ENCODE measurements at regions not wholly inside any gene's neighbourhood (a gene's known extent, or its start where the extent isn't known, plus 50 kb on each side); places are given as distances from the start of the nearest gene placed in this dataset.

DNA sequence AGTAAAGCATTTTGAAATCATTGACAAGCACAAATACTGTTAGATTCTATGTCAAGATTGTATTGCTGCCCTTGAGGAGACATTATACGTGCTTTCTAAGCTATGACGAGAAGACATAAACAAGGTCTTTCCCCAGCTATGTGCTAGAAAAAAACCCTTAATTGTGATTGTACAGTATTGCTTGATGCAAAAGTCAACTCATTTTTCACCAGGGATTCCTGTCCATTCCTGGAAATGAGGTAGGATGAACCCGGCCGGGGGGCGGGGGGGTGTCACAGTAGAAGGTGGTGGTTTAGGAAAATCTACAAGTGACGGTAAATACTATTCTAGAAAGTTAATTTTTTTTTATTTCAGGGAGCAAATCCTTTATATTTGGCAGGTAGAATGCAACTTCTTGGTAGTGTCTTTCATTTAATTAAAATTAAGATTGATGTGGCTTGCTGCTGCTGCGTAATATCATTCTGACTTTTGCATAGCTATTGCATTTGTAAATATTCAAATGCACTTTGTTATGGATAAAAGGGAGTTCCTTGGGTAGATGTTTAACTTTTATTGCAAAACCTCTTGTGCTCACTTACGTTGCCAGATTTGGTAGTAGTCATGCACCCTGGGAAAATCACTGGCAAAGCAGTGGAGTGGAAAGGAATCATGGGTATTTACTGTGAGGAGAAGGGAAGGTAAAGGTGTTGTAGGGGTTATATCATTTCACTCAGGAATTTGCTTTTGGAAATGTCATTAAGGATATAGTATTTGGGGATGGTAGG is 164.4 kb upstream of the PRPS1L1 start:
- no peaks in the 10 kb centered on the region for H3K9me3 ChIP-seq
- POLR2A ChIA-PET = no interaction called here
- CTCF ChIA-PET = no interaction called here
- Mint-ChIP-seq H3K4me1 (no peaks in the 10 kb centered on the region), H3K36me3 (no peaks in the 10 kb centered on the region), H3K27me3 (peaks cover 0 to 1% of the 10 kb centered on the region in 2 donors), H3K4me3 (no peak overlapping the region), H3K9me3 (peaks cover 0 to 3% (median 0%) of the 10 kb centered on the region in 3 donors), H3K27ac (no peak overlapping the region)
- no peaks in the 10 kb centered on the region for H3K4me1 ChIP-seq (ENCODE audit: control insufficient read depth in 1 of 2, extremely low read depth in 1 of 2, insufficient read depth in 2 of 2, low read length in 2 of 2)
- WGBS (ENCODE audit: insufficient coverage) = 92% methylated on average over 3 of the region's 8 CpGs
- no peak overlapping the region for H3K27ac ChIP-seq (ENCODE audit: low read length)
- H3K36me3 ChIP-seq (ENCODE audit: control insufficient read depth in 2 of 2, extremely low read depth in 1 of 2, insufficient read depth in 1 of 2, low read length in 1 of 2) = no peaks in the 10 kb centered on the region
- DNase-seq = no peak
- H3K27me3 ChIP-seq (replicated peaks in 1 of 2; ENCODE audit: control insufficient read depth in 2 of 2, extremely low read depth in 1 of 2, insufficient read depth in 2 of 2, low read length in 1 of 2) = no peaks in the 10 kb centered on the region
- no peak overlapping the region for H3K4me3 ChIP-seq (ENCODE audit: control insufficient read depth in 1 of 2, extremely low read depth in 1 of 2, low read length in 1 of 2)
- no peak for ATAC-seq (replicated peaks in 1 of 4)

DNA sequence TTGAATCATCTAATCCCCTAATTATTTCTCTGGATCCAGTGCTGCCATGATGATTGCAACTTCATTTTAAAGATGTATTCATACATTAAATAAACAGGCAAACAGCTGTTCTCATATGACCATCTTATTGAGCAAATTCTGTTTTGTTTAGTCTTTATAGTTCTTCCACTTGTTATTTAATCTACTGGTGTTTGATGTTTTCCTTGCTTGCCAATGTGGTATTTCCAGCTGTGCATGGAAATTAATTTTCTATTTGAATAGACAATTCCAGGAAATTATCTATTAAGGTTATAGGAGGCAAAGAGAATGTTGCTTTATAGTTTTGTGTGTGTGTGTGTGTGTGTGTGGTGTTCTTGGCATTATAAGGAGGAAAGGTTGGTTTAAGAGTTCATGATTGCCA is 167.0 kb upstream of the PRPS1L1 start:
- H3K27me3 ChIP-seq (replicated peaks in 1 of 2; ENCODE audit: control insufficient read depth in 2 of 2, extremely low read depth in 1 of 2, insufficient read depth in 2 of 2, low read length in 1 of 2) = no peaks in the 10 kb centered on the region
- H3K4me3 Mint-ChIP-seq = no peak overlapping the region
- no peaks in the 10 kb centered on the region for H3K4me1 Mint-ChIP-seq
- ChIA-PET POLR2A (no interaction called here), CTCF (no interaction called here)
- H3K27me3 Mint-ChIP-seq = no peaks in the 10 kb centered on the region
- DNase-seq = no peak
- H3K4me3 ChIP-seq (ENCODE audit: control insufficient read depth in 1 of 2, extremely low read depth in 1 of 2, low read length in 1 of 2) = no peak overlapping the region
- H3K9me3 ChIP-seq = no peaks in the 10 kb centered on the region
- H3K36me3 ChIP-seq (ENCODE audit: control insufficient read depth in 2 of 2, extremely low read depth in 1 of 2, insufficient read depth in 1 of 2, low read length in 1 of 2) = no peaks in the 10 kb centered on the region
- no peak for ATAC-seq (replicated peaks in 1 of 4)
- H3K36me3 Mint-ChIP-seq = no peaks in the 10 kb centered on the region
- H3K27ac ChIP-seq (ENCODE audit: low read length) = no peak overlapping the region
- H3K4me1 ChIP-seq (ENCODE audit: control insufficient read depth in 1 of 2, extremely low read depth in 1 of 2, insufficient read depth in 2 of 2, low read length in 2 of 2) = no peaks in the 10 kb centered on the region
- H3K9me3 Mint-ChIP-seq = no peaks in the 10 kb centered on the region
- no peak overlapping the region for H3K27ac Mint-ChIP-seq

DNA sequence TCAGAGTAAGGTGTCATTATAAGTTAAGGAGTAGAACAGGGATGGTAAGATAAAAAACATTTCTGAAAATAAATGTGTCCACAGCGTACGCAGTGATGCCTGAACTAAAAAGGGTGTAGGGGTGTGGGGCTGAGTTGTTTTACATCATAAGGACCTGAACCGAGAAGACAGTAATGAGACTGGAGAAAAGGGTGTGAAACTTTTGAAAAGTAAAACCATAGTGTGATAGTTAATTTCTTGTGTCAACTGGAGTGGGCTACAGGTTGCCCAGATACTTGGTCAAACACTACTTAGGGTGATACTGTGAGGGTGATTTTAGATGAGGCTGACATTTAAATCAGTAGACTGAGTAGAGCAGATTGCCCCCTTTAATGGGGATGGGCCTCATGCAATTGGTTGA is 169.0 kb upstream of the PRPS1L1 start:
- no peaks in the 10 kb centered on the region for H3K9me3 Mint-ChIP-seq
- H3K4me1 ChIP-seq (ENCODE audit: control insufficient read depth in 1 of 2, extremely low read depth in 1 of 2, insufficient read depth in 2 of 2, low read length in 2 of 2) = no peaks in the 10 kb centered on the region
- H3K36me3 Mint-ChIP-seq = no peaks in the 10 kb centered on the region
- ChIA-PET CTCF (no interaction called here), POLR2A (no interaction called here)
- WGBS (ENCODE audit: insufficient coverage) = 94% methylated on average over 3 of the region's 3 CpGs
- no peak overlapping the region for H3K4me3 Mint-ChIP-seq
- no peaks in the 10 kb centered on the region for H3K36me3 ChIP-seq (ENCODE audit: control insufficient read depth in 2 of 2, extremely low read depth in 1 of 2, insufficient read depth in 1 of 2, low read length in 1 of 2)
- H3K27ac Mint-ChIP-seq = no peak overlapping the region
- no peaks in the 10 kb centered on the region for H3K4me1 Mint-ChIP-seq
- H3K27ac ChIP-seq (ENCODE audit: low read length) = no peak overlapping the region
- H3K4me3 ChIP-seq (ENCODE audit: control insufficient read depth in 1 of 2, extremely low read depth in 1 of 2, low read length in 1 of 2) = no peak overlapping the region
- H3K9me3 ChIP-seq = no peaks in the 10 kb centered on the region
- H3K27me3 ChIP-seq (replicated peaks in 1 of 2; ENCODE audit: control insufficient read depth in 2 of 2, extremely low read depth in 1 of 2, insufficient read depth in 2 of 2, low read length in 1 of 2) = no peaks in the 10 kb centered on the region
- H3K27me3 Mint-ChIP-seq = no peaks in the 10 kb centered on the region
- DNase-seq (no peak), ATAC-seq (replicated peaks in 1 of 4) (no peak)

DNA sequence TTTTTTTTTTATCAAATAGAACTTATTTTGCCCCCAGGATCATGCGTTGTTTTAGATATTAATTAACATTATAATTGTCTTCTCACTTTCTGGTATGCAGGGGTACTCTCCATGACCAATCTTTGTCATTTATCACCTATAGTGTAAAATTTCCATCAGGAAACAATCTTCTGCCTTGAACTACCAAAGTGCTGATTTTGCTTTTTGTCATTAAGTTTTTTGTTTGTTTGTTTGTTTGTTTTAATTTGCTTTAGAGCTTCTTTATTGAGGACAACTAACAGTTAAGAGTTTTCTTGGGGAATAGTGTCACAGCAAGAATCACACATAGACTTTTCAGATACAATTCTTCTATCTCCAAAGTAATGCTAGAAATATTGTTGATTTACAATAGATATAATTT is 171.2 kb upstream of the PRPS1L1 start:
- WGBS (ENCODE audit: insufficient coverage) = no CpG with 5 or more reads among the region's 1 CpG
- CTCF ChIA-PET = no interaction called here

DNA sequence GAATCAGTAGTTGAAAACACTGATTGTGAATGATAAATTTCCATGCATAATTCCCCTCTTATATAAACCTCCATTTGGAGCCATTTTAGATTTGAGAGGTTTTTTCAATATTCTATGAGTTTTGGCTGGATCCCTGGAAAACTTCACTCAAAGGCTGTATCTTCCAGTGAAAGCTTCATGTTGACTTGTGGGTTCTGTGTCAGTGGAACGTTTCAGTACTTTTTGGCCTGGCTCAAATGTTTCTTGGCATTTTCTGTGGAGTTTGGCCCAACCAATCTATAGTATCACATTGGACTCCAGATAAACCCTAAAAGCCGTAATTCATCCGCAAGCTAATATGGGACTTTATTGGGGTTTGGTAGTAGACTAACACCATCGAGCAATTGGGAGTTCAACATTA is 172.6 kb upstream of the PRPS1L1 start:
- Histone ChIP-seq H3K27me3 (replicated peaks in 1 of 2; ENCODE audit: control insufficient read depth in 2 of 2, extremely low read depth in 1 of 2, insufficient read depth in 2 of 2, low read length in 1 of 2) (no peaks in the 10 kb centered on the region), H3K36me3 (ENCODE audit: control insufficient read depth in 2 of 2, extremely low read depth in 1 of 2, insufficient read depth in 1 of 2, low read length in 1 of 2) (no peaks in the 10 kb centered on the region), H3K4me3 (ENCODE audit: control insufficient read depth in 1 of 2, extremely low read depth in 1 of 2, low read length in 1 of 2) (no peak overlapping the region), H3K4me1 (ENCODE audit: control insufficient read depth in 1 of 2, extremely low read depth in 1 of 2, insufficient read depth in 2 of 2, low read length in 2 of 2) (no peaks in the 10 kb centered on the region), H3K27ac (ENCODE audit: low read length) (no peak overlapping the region), H3K9me3 (no peaks in the 10 kb centered on the region)
- Mint-ChIP-seq H3K9me3 (no peaks in the 10 kb centered on the region), H3K4me3 (no peak overlapping the region), H3K36me3 (no peaks in the 10 kb centered on the region), H3K27ac (no peak overlapping the region), H3K27me3 (no peaks in the 10 kb centered on the region), H3K4me1 (peaks cover 0 to 8% (median 8%) of the 10 kb centered on the region in 3 donors)
- CTCF ChIA-PET = interaction anchor here in 1 of 2 donors (0.6 kb wide), 1 partner anchor 314 kb away, joined by 3 read pairs; no protein-coding TSS in a partner anchor
- POLR2A ChIA-PET = no interaction called here
- DNase-seq (no peak), ATAC-seq (replicated peaks in 1 of 4) (no peak)
- WGBS (ENCODE audit: insufficient coverage) = no CpG with 5 or more reads among the region's 4 CpGs

More for the DNA sequence above, 171.2 kb upstream of the PRPS1L1 start:
- DNase-seq = no peak
- no peak for ATAC-seq (replicated peaks in 1 of 4)
- POLR2A ChIA-PET = no interaction called here
- Mint-ChIP-seq H3K4me1 (peaks cover 0 to 8% (median 8%) of the 10 kb centered on the region in 3 donors), H3K27me3 (no peaks in the 10 kb centered on the region), H3K27ac (no peak overlapping the region), H3K36me3 (no peaks in the 10 kb centered on the region), H3K4me3 (no peak overlapping the region), H3K9me3 (no peaks in the 10 kb centered on the region)
- Histone ChIP-seq H3K36me3 (ENCODE audit: control insufficient read depth in 2 of 2, extremely low read depth in 1 of 2, insufficient read depth in 1 of 2, low read length in 1 of 2) (no peaks in the 10 kb centered on the region), H3K27me3 (replicated peaks in 1 of 2; ENCODE audit: control insufficient read depth in 2 of 2, extremely low read depth in 1 of 2, insufficient read depth in 2 of 2, low read length in 1 of 2) (no peaks in the 10 kb centered on the region), H3K4me1 (ENCODE audit: control insufficient read depth in 1 of 2, extremely low read depth in 1 of 2, insufficient read depth in 2 of 2, low read length in 2 of 2) (no peaks in the 10 kb centered on the region), H3K9me3 (no peaks in the 10 kb centered on the region), H3K4me3 (ENCODE audit: control insufficient read depth in 1 of 2, extremely low read depth in 1 of 2, low read length in 1 of 2) (no peak overlapping the region), H3K27ac (ENCODE audit: low read length) (no peak overlapping the region)

DNA sequence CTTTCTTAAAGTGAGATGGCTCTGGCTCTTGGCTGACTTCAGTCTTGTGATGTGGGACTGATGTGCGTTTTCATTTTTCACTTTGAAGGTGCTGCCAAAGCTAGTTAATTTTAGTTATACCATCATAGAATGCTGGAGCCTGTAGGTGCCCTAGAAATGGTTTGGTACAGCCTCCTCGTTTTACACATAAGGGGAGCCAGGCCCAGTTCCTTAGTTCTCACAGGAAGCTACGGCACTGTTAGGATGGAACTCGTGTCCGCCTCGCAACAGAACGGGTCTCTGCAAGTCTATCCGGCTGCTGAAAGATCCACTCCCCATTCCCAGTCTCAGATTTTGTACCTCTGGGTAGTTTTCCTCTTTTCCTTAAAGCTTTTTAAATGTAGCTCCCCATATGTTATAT is 173.2 kb upstream of the PRPS1L1 start:
- Histone ChIP-seq H3K36me3 (ENCODE audit: control insufficient read depth in 2 of 2, extremely low read depth in 1 of 2, insufficient read depth in 1 of 2, low read length in 1 of 2) (no peaks in the 10 kb centered on the region), H3K4me1 (ENCODE audit: control insufficient read depth in 1 of 2, extremely low read depth in 1 of 2, insufficient read depth in 2 of 2, low read length in 2 of 2) (no peaks in the 10 kb centered on the region), H3K9me3 (no peaks in the 10 kb centered on the region), H3K4me3 (ENCODE audit: control insufficient read depth in 1 of 2, extremely low read depth in 1 of 2, low read length in 1 of 2) (no peak overlapping the region), H3K27ac (ENCODE audit: low read length) (no peak overlapping the region), H3K27me3 (replicated peaks in 1 of 2; ENCODE audit: control insufficient read depth in 2 of 2, extremely low read depth in 1 of 2, insufficient read depth in 2 of 2, low read length in 1 of 2) (no peaks in the 10 kb centered on the region)
- ChIA-PET CTCF (no interaction called here), POLR2A (no interaction called here)
- no peaks in the 10 kb centered on the region for H3K36me3 Mint-ChIP-seq
- H3K4me1 Mint-ChIP-seq = peaks cover 0 to 8% (median 8%) of the 10 kb centered on the region in 3 donors
- no peaks in the 10 kb centered on the region for H3K27me3 Mint-ChIP-seq
- H3K9me3 Mint-ChIP-seq = no peaks in the 10 kb centered on the region
- ATAC-seq (replicated peaks in 1 of 4) (no peak), DNase-seq (no peak)
- no peak overlapping the region for H3K27ac Mint-ChIP-seq
- no peak overlapping the region for H3K4me3 Mint-ChIP-seq
- WGBS (ENCODE audit: insufficient coverage) = 73% methylated on average over 3 of the region's 8 CpGs

DNA sequence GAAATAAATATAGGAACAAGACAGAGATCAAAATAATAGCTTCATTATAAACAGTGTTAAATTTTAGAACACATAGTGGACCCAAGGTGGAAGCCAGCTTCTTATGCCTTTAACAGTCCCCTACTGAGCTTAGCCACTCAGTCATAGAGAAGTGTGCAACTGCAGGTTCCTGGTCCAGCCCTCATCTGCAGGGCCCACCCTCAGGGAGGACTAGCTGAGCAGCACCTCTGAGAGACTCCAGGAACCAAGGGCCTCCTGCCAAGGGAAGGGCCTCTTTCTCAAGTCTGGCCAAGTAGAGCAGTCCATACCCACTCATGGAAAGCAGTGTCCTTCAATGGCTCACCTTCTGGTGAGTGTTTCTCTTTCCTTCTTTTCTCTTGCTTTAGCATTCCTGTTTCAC is 173.7 kb upstream of the PRPS1L1 start:
- H3K27ac Mint-ChIP-seq = no peak overlapping the region
- Histone ChIP-seq H3K4me3 (ENCODE audit: control insufficient read depth in 1 of 2, extremely low read depth in 1 of 2, low read length in 1 of 2) (no peak overlapping the region), H3K27me3 (replicated peaks in 1 of 2; ENCODE audit: control insufficient read depth in 2 of 2, extremely low read depth in 1 of 2, insufficient read depth in 2 of 2, low read length in 1 of 2) (no peaks in the 10 kb centered on the region), H3K4me1 (ENCODE audit: control insufficient read depth in 1 of 2, extremely low read depth in 1 of 2, insufficient read depth in 2 of 2, low read length in 2 of 2) (no peaks in the 10 kb centered on the region), H3K27ac (ENCODE audit: low read length) (no peak overlapping the region), H3K9me3 (no peaks in the 10 kb centered on the region), H3K36me3 (ENCODE audit: control insufficient read depth in 2 of 2, extremely low read depth in 1 of 2, insufficient read depth in 1 of 2, low read length in 1 of 2) (no peaks in the 10 kb centered on the region)
- H3K27me3 Mint-ChIP-seq = no peaks in the 10 kb centered on the region
- no peak for ATAC-seq (replicated peaks in 1 of 4)
- H3K4me1 Mint-ChIP-seq = peaks cover 0 to 8% (median 8%) of the 10 kb centered on the region in 3 donors
- CTCF ChIA-PET = no interaction called here
- H3K9me3 Mint-ChIP-seq = no peaks in the 10 kb centered on the region
- POLR2A ChIA-PET = no interaction called here
- H3K4me3 Mint-ChIP-seq = no peak overlapping the region
- no peaks in the 10 kb centered on the region for H3K36me3 Mint-ChIP-seq
- DNase-seq = no peak
